Femur (tissue), 1 donor: ENCODE measurements at regions not wholly inside any gene's neighbourhood (a gene's known extent, or its start where the extent isn't known, plus 50 kb on each side); places are given as distances from the start of the nearest gene placed in this dataset.

Source experiments
- DNase-seq: peaks from one replicate; pipeline ENCODE4 v3.0.0-alpha.2; 2017

GRCh38 chr7:13518738-13519137, 470.7 kb downstream of the ETV1 start:
- DNase-seq, result no peak

- no peak for DNase-seq
Observed at GRCh38 chr7:13524076-13524475, 465.4 kb downstream of the ETV1 start.

- no peak for DNase-seq
Observed at GRCh38 chr7:13532028-13532753, 457.3 kb downstream of the ETV1 start.

GRCh38 chr7:13538669-13539068, 450.8 kb downstream of the ETV1 start:
- DNase-seq, result no peak

GRCh38 chr7:13540429-13540828, 449.0 kb downstream of the ETV1 start:
- no peak for DNase-seq

GRCh38 chr7:13541326-13541725, 448.1 kb downstream of the ETV1 start:
- DNase-seq, result no peak

- DNase-seq, result no peak
Observed at GRCh38 chr7:13542451-13542850, 447.0 kb downstream of the ETV1 start.

GRCh38 chr7:13551503-13551902, 438.0 kb downstream of the ETV1 start:
- peak; percentile 47 for DNase-seq

- DNase-seq, result no peak
Observed at GRCh38 chr7:13560441-13560840, 429.0 kb downstream of the ETV1 start.

GRCh38 chr7:13563257-13563656, 426.2 kb downstream of the ETV1 start:
- peak; percentile 28 for DNase-seq

GRCh38 chr7:13563680-13564079, 425.8 kb downstream of the ETV1 start:
- peak; percentile 13 for DNase-seq

GRCh38 chr7:13577566-13578145, 411.8 kb downstream of the ETV1 start:
- no peak for DNase-seq

- DNase-seq, result no peak
Observed at GRCh38 chr7:13578294-13578693, 411.2 kb downstream of the ETV1 start.

- DNase-seq, result no peak
Observed at GRCh38 chr7:13581097-13581496, 408.4 kb downstream of the ETV1 start.

GRCh38 chr7:13593854-13594253, 395.6 kb downstream of the ETV1 start:
- DNase-seq, result no peak

GRCh38 chr7:13602036-13602435, 387.4 kb downstream of the ETV1 start:
- DNase-seq, result no peak

GRCh38 chr7:13603016-13603415, 386.4 kb downstream of the ETV1 start:
- no peak for DNase-seq

GRCh38 chr7:13603661-13604060, 385.8 kb downstream of the ETV1 start:
- DNase-seq, result no peak

- no peak for DNase-seq
Observed at GRCh38 chr7:13604178-13604577, 385.3 kb downstream of the ETV1 start.

- no peak for DNase-seq
Observed at GRCh38 chr7:13610372-13610771, 379.1 kb downstream of the ETV1 start.

GRCh38 chr7:13615679-13616078, 373.8 kb downstream of the ETV1 start:
- no peak for DNase-seq

- DNase-seq, result no peak
Observed at GRCh38 chr7:13627455-13627854, 362.0 kb downstream of the ETV1 start.

- no peak for DNase-seq
Observed at GRCh38 chr7:13628239-13629001, 361.0 kb downstream of the ETV1 start.
